HG02870 (cell line): ENCODE measurements at regions not wholly inside any gene's neighbourhood (a gene's known extent, or its start where the extent isn't known, plus 50 kb on each side); places are given as distances from the start of the nearest gene placed in this dataset.

Source experiments
- ATAC-seq: cut with Tn5 transposase; IDR thresholded peaks from one replicate; pipeline ENCODE4 v1.9.1; 2021; ENCODE audit warnings: mild to moderate bottlenecking, moderate library complexity; ENCODE audit not compliant: unreplicated experiment

GRCh38 chr5:81856948-81857928 lies 106.3 kb upstream of the SSBP2 start:
- ATAC-seq, result no peak

GRCh38 chr5:81855591-81855990 lies 104.7 kb upstream of the SSBP2 start:
- ATAC-seq, result no peak

GRCh38 chr5:81854915-81855314 lies 104.0 kb upstream of the SSBP2 start:
- no peak for ATAC-seq

GRCh38 chr5:81854485-81854884 lies 103.6 kb upstream of the SSBP2 start:
- ATAC-seq, result no peak

- no peak for ATAC-seq
Measured at GRCh38 chr5:81853030-81853357, 102.1 kb upstream of the SSBP2 start.

GRCh38 chr5:81852291-81853029 lies 101.6 kb upstream of the SSBP2 start:
- no peak for ATAC-seq

GRCh38 chr5:81851481-81852178 lies 100.7 kb upstream of the SSBP2 start:
- peak; percentile 76 for ATAC-seq

- ATAC-seq, result no peak
Measured at GRCh38 chr5:81850501-81851357, 99.8 kb upstream of the SSBP2 start.

GRCh38 chr5:81849770-81850367 lies 99.0 kb upstream of the SSBP2 start:
- ATAC-seq, result no peak

GRCh38 chr5:81848362-81848880 lies 97.5 kb upstream of the SSBP2 start:
- no peak for ATAC-seq

- ATAC-seq, result no peak
Measured at GRCh38 chr5:81846301-81846700, 95.4 kb upstream of the SSBP2 start.

GRCh38 chr5:81843845-81844244 lies 92.9 kb upstream of the SSBP2 start:
- ATAC-seq, result no peak

- ATAC-seq, result no peak
Measured at GRCh38 chr5:81842795-81843398, 92.0 kb upstream of the SSBP2 start.

GRCh38 chr5:81839034-81839433 lies 88.1 kb upstream of the SSBP2 start:
- ATAC-seq, result no peak

GRCh38 chr5:81838307-81838906 lies 87.5 kb upstream of the SSBP2 start:
- ATAC-seq, result peak; percentile 83

- ATAC-seq, result peak; percentile 11
Measured at GRCh38 chr5:81837667-81838306, 86.9 kb upstream of the SSBP2 start.

- no peak for ATAC-seq
Measured at GRCh38 chr5:81835814-81836367, 85.0 kb upstream of the SSBP2 start.

GRCh38 chr5:81834021-81834660 lies 83.2 kb upstream of the SSBP2 start:
- ATAC-seq, result no peak
